Endometrium (tissue), 2 donors: ENCODE measurements at regions not wholly inside any gene's neighbourhood (a gene's known extent, or its start where the extent isn't known, plus 50 kb on each side); places are given as distances from the start of the nearest gene placed in this dataset.

Source experiments
- FAIRE-seq: peaks from 2 replicates; lab custom pipeline; 2012; peaks lifted over from hg19 to GRCh38; lab: Jason Lieb, UNC
- donor health status: control.
- donor health status: control.

DNA sequence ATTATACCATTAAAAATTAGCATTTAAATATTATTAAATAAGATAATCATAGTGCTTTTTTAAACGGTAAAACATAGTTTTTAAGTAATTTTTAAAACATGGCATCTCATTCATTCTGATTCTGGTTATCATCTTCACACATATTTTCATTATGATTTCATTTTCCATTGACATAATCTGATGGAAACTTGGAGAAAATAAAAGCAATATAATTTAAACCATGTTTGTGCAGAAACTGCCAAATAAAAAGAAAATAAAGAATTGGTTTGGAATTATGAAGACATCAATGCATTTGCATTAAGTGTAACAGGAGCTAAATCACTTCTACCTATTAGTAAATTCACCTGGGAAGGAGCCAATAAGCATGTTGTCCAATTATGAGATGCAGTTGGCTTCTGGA is 490.1 kb upstream of the CD180 start:
- no peak for FAIRE-seq

DNA sequence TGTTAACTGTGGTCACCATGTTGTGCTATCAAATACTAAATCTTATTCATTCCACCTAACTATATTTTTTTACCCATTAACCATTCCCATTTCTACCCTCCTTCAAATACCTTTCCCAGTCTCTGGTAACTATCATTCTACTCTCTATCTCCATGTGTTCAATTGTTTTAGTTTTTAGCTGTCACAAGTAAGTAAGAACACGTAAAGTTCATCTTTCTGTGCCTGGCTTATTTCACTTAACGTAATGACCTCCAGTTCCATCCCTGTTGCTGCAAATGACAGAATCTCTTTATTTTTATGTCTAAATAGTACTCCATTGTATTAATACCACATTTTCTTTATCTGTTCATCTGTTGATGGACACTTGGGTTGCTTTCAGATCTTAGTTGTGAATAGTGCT is 485.1 kb upstream of the CD180 start:
- FAIRE-seq: no peak

DNA sequence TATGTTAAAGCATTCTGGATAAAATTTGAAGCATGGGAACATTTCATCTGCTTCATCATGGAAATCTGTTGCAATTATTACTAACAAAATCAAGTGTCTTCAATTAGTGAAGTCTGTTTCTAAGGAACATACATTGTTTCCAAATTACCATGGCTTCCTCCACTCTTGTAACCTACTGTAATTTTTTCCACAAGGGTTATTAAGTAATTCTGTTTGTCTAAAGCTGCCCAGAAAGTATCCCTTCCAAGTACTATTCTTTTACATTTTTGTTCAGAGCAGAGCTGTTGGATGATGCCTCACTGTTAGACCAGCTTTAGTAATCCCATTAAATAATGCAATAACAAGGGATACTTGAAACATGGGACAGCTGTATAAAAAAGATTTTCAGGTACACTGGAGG is 483.5 kb upstream of the CD180 start:
- no peak for FAIRE-seq

DNA sequence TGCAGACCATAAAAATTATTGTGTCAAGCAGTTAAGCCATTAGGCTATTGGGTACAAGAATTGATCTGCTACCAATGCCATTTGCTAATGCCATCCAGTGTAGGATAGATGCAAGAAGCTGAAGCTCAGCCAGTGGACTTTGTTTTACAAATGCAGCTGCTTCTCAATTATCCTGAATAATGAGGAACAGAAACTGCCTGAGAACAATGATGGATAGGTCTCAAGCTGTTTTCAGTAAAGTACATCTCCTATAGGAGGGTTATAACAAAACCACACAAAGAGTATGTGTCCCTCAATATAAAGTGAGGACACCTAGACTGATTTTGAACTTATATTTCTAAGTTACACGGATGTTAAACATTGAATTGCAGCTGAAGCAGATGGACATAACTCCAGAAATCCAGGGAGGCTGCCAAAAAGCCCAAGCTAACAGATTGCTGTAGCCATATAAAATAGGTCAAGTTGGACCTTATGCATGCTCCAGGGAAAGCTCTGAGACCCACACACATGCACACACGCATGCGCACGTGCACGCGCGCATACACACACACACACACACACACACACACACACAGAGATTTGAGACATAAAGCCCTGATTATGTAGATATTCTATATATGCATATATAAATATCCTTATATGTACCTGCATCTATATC is 482.7 kb upstream of the CD180 start:
- no peak for FAIRE-seq

DNA sequence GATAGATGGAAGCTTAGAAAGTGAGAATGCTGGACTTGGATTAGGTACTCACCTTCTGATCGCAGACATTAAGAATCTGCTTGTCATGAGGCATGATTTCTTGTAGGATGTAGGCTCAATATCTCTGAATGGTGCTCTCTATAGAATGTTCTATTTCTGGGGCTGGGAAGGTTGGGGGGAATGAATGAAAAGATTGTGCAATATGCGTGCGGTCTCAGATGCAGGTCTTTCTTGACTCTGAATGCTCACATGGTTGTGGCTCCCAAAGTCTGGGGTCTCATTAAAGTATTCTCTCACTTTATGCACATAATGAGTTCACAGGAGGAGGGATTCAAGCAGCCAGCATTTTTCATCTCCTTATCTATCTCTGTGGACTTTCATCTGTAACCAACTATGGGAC is 482.0 kb upstream of the CD180 start:
- FAIRE-seq: no peak

DNA sequence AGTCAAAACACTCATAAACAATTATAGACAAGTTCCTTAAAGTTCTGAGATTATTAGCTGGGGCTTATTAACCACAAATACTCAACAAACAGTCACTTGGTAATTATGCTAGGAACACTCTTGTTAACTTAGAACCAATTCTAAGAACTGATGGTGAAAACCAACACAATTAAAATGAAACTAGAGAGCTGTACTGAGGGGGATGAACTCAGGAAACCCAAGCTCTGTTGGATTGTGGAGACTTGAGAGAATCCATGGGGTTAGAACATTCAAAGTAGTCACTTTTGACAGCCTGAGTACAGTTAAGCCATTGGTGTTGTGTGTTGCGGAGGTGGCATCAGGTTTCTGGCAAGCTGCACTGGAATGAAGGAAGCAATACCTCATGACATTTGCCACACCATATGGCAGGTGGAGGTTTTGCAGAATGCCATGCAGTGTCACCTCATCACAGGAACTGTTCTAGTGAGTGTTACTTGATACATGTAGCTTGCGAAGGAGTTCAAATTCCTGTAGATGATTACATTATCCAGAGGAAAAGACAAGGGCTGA is 480.9 kb upstream of the CD180 start:
- FAIRE-seq: no peak

DNA sequence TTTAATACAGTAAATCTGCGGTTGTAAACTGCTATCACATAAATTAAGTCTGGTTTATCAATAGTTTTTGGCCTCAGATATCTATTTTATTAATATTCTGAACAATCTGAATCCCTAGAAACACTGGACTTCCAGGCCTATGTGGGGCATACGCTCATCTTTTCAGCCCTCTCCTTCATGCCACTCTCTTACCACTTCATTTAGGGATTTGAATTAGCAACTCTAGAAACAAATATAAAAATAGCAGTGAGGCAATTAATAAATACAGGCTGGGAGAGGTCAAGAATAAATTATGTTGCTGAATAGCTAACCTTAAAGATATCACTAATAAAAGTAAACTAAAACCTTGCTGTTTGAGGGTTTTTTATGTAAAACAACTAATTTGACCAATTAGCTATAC is 480.3 kb upstream of the CD180 start:
- no peak for FAIRE-seq

DNA sequence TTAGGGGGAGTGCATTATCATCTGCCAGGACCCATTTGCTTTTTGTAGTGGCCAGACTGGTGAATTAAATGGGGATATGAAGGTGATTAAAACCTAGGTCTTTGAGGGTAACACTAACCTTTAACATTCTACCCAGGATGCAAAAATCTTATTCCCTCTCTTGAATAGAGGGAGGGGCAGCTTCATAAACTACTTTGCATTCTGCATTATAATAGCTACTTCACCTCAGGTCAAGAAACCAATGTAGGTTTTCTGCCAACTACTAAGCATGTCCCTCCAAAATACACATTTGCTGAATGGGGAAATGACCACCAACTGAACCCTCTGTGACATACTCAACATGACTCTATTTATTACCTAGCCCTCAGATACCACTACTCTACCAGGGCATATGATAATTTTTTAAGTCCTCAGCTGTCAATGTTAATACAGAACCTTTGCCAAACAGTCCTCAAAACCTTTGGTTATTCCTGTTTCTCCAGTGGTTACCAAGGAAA is 477.6 kb upstream of the CD180 start:
- no peak for FAIRE-seq

DNA sequence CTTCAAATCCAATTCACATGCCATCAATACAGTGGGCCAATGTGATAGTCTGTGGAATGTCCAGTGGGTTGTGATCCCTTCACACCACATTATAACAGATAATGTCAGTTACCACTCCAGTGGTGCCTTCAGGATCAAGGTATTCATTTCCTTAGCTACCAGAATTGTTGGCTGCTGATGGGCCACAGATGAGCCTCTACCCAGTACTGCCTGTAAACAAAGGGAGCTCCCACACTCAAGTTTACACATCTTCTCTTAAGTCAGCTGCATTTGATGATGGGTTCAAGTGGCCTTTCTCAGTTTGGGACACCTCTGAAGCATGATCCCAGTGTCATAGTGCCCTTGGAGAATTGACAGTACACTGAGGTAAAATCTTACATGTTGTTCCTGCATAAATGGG is 477.0 kb upstream of the CD180 start:
- FAIRE-seq: no peak

DNA sequence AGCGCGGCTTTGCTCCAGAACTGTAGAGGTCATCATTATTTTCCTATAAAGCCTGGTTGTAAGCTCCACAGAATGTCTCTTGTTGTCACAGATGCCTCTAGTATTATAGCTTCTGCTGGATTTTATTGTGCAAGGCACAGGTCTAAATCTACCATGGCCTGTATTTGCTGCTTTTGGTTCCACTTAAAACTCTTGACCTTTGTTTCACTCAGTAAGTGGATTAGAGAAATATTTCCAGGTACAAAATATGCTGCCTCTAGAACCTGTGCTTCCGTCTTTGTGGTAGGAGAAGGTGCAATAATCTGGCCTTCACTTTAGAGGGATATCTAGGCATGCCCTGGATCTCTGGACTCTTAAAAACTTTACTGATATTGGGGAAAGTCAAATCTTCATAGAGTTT is 476.6 kb upstream of the CD180 start:
- FAIRE-seq: no peak

DNA sequence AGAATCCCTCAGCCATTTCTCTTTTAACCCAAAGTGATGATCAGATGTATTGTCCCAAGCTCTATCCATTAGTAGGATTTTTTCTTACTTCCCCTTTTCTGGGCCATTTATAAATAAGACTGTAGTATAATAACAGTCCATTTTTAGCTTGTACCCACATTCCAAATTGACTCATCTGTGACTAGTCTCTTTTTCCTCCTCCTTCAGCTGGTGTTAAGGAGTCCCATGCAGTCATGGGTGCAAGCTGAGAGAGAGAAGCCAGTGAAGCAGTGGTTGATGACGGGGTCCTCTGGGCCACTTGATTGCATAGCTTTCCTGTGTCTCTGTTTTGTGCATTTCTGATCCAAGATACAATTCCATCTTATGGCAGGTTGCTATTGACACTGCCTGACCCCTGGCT is 476.0 kb upstream of the CD180 start:
- no peak for FAIRE-seq

DNA sequence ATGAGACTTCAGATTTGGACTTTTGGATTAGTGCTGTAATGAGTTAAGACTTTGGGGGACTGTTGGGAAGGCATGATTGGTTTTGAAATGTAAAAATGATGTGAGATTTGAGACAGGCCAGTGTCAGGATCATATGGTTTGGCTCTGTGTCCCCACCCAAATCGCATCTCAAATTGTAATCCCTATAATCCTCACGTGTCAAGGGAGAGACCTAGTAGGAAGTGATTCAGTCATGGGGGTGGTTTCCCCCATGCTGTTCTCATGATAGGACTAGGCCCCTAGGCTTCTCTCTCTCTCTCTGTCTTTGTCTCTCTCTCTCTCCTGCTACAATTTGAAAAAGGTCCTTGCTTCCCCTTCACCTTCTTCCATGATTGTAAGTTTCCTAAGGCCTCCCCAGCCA is 473.3 kb upstream of the CD180 start:
- FAIRE-seq: no peak

DNA sequence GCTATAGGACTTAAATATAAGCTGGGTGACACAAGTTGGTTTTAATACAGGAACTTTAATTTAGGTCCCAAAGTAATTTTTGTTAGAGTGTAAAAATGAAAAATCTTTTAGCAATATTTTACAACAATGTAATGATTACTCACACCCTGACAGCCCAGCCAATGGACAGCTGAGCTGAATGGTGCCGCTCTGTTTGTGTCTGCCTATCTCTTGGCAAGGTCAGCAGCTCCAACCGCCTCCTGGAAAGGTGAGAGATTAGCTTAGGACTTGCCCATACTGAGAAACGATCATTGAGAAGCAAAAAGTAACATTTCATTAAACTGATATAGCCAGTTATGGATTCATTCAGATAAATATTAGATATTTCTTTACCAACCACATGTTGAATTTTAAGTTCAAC is 463.6 kb upstream of the CD180 start:
- no peak for FAIRE-seq

DNA sequence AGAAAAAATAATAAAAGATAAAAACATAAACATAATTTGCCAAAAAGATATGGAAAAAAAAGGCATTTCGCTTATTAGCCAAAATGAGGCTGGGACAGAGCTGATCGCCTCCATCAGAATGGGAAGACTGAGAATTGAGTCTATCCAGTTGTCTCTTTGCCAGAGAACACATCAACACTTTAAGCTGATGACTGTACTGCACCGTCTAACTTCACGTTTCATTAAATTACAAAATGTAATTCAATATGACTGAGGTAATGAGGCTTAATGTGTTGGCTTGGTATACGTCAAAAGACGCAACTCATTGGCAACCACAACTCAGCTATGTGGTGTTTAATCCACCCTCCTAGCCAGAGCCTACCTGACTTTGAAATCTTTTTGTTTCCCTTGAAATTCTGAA is 462.7 kb upstream of the CD180 start:
- FAIRE-seq: no peak

DNA sequence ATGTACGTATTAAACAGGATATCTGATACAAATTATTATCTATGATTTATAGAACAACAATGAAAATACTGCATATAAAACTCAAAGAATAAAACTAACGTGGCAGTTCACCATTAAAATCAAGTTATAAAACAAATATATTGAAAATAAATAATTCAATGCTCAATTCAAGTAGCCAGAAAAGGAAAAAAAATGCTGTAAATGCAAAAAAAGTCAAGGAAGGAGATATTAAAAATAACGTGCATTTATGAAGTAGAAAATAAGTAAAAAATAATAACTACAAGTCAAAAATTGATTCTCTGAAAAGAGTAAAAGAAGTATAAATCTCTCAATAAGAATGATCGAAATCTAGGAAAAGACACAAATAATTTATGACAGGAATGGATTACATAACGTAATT is 460.5 kb upstream of the CD180 start:
- FAIRE-seq: peak; percentile 37

DNA sequence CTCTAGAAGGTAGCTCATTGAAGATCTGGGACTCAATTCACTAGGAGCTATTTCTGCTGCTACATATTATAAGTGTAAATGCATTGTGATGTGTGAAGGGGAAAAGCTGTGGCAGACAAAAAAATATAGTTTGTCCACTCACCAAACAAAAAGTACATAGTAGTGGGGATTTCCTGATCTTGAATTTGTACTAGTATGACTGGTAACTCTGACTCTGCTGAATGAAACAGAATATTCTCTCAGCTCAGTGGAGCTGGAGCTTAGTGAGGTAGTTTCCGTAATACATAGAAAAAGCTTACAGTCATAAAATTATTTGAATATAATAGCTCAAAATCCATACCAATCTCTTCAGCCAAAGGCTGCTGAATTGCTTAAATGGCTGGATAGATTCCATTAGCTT is 455.6 kb upstream of the CD180 start:
- FAIRE-seq: no peak

DNA sequence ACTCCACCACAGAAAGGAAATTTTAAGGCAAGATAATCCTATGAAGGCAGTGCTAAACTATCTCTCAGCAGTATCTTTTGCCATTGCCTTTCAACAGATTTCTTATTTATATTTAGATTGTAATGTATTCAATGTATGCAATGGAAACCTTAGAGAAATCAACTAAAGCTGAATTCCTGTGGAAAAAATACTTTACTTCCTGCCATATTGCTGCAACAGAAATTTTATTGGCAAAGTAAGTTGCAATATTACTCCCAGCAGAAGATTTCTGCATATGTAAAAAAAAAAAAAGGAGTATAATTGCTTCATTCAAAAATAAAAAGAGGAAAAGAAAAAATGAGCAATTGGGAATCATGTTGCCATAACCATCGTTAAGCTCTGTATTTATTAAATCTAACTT is 454.6 kb upstream of the CD180 start:
- no peak for FAIRE-seq

DNA sequence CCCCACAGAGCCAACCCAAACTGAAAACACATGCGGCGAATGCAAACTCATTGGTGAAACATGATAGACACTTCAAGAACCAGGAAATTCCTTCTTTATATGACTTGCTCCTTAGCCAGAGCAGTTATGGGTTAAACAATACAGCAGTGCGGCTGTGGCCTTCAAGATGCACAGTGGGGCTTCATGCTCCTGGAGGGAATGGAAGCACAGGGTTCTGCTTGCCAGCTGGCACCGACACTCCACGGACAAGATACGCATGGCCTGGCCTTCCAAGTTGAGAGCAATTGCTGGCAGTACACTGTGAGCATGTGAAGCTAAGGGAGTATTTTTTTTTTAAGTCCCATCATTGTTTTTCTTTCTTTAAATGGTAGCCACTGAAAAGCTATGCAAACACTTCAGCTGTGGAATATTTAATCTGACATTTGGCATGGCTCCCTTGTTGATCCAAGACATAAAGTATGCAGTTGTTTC is 451.6 kb upstream of the CD180 start:
- peak; percentile 39 for FAIRE-seq

DNA sequence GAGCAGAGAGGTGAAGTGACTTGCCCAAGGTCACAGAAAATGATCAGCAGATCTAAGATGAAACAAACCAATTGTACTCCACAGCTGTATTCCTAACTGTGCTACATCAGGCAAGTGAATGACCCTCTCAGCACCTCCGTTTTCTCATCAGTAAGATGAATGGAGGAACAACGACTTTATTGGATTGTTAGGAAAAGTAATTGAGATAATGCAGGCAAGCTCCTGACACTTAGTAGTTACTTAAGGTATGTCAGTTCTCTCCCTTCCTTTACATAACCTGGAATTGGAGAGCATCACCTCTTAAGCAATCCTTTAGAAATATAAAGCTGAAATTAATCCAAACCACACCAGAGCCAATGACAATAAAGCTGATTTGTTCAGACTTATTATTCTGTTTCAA is 451.2 kb upstream of the CD180 start:
- no peak for FAIRE-seq

DNA sequence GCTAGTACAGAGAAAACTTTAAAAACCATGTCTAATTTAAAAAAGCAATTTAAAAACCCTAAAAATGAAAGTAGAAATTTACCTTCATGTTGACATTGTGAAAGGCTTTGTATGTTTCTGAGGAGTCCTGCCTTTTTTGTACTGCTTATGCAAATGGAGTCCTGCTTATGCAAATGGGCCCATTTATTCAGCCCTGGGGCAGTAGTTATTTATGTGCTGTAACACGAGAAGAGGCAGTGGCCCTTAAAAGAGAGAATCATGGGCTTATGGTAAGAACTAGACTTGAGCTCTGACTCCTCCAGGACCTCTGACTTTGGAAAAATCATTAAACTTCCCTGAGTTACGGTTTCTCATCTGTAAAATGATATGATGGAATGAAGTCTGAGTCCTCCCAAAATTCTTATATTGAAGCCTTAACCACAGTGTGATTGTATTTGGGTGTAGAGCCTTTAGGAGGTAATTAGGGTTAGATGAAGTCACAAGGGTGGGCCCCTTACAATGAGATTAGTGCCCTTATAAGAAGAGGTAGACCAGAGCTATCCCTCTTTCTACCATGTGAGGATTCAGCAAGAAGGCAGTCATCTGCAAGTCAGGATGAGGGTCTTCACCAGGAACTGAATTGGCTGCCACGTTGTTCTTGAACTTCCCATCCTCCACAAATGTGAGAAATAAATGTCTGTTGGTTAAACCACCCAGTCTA is 447.8 kb upstream of the CD180 start:
- FAIRE-seq: no peak

DNA sequence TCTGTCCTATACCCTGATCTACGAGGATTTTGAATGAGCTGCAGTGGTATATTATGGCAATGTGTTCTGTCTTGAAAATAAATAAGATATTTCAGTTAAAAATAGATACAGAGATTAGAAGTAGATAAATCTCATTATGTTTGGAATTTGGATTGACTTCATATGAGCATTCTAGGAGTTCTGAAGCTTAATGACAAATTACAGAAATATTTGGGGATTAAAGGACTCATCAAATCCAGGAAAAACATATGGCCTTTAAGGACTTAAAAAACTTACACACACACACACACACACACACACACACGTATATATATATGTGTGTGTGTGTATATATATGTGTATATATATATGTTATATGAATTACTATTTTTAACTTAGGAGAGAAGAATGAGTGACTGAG is 446.9 kb upstream of the CD180 start:
- no peak for FAIRE-seq

DNA sequence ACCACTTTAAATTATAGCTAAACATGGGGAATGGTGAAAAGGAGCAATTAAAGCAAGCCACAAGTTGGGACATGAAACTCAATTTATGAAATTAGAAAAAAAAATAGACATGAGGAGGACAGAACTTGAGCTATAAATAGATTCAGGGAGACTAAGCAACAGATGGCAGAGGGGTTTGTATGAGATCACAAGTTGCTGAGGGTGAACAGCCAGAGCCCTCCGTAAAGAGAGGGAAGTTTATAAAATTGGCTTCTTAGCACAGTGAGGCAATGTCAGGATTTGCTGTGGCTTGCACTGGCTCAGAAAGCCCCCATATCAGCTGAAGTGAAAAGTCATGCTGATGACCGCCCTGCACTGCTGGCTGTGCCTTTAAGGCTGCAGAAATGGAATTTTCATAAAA is 443.4 kb upstream of the CD180 start:
- FAIRE-seq: no peak

DNA sequence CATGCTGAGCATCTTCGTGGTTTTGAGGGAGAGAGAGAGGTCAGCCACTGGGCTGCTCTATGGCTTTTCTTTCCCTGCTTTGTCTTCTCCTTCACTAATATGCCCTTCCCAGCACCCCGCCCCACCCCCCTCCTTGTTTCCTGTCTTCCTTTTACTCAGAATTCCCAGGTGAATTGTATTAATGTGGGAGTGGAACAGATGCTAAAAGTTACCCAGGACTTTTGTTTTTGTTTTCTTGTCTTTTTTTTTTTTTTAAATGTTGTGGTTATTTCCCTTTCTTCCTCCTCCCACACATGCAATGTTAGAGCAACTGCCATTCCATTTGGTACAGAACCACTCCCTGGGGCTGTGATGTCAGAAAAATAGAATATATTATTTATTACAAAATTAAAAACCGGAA is 442.7 kb upstream of the CD180 start:
- peak; percentile 70 for FAIRE-seq
